ENCODE measurements at regions not wholly inside any gene's neighbourhood (a gene's known extent, or its start where the extent isn't known, plus 50 kb on each side); places are given as distances from the start of the nearest gene placed in this dataset.

DNA sequence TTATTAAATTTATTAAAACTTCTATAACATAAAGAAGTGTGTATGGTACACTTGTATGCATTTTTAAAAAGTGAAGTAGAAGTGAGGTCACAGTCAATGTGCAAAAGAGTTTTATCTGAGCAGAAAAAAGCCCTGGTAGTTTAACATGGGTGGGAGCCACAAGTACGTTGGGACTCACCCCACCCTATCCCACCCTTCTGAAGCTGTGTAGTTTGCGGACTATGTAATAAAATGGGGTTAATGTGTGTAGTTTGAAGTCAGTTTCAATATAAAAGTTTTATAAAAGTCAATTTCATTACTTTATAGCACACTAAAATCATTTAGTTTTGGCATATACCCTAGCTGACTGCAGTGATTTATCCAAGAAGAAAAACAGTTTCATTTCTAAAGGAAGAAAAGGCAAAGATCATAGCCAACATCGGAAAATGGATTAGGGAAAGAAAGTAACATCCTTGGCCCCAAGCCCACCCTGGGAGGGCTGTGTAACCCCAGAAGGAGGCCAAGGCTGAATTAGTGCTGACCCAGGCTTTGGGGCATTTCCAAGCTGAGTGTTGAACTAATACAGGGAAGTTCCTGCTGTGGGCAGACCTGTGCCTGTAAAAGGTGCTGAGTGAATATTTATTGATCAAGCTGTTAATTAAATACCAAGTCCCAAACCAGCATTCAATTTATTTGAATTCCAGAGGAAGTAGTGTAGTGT, 398.6 kb upstream of the ADAMTSL1 start:
- no peak for DNase-seq

DNA sequence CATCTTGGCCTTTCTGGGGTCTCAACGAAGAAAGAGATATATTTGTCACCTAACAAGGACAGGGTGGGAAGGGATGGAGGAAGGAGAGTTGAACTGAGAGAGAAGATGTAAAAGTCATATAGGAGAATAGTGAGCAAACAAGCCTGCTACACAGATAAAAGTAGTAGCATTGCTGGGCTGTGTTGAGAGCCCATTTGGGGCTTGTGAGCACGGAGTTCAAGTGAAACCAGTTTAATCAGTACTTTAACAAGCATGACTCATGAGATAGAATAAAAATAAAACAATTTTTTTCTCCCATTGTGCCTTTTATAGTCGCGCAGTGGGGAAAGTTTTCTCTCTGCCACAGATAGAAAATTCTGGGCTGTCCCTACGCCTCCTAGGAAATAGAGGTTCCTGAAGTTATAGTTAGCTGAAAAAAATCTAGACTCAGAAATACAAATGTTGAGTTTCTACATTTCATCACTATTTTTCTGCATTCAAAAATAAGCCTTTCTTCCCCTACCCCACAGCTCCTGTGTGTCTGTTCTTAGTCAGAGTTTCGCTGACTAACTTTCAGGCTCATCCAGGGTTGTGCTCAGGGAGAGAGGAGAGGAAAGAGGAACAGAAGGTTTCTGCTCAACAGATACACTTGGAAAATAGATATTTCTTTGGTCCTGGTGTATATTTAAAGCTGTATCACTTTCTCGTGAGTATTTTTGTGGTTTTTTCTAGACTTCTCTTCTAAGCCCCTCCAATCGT, 395.8 kb upstream of the ADAMTSL1 start:
- DNase-seq = no peak

DNA sequence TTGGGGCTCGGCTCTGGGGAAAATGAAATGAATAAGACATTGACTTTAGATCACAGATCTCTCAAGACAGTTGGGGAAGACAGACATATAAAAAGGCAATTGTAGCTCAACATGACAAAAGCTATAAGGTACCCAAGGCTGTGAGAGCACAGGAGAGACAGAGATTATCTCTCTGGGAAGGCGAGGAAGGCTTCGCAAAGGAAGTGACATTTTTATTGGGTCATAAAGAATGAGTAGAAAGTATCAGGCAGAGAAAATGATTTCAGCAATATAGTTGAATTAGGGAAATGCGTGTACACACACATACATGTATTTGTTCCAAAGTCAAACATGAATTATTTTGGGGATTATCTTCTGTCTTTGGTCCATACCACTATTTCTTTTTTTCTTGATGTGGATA, 381.8 kb upstream of the ADAMTSL1 start:
- no peak for DNase-seq

DNA sequence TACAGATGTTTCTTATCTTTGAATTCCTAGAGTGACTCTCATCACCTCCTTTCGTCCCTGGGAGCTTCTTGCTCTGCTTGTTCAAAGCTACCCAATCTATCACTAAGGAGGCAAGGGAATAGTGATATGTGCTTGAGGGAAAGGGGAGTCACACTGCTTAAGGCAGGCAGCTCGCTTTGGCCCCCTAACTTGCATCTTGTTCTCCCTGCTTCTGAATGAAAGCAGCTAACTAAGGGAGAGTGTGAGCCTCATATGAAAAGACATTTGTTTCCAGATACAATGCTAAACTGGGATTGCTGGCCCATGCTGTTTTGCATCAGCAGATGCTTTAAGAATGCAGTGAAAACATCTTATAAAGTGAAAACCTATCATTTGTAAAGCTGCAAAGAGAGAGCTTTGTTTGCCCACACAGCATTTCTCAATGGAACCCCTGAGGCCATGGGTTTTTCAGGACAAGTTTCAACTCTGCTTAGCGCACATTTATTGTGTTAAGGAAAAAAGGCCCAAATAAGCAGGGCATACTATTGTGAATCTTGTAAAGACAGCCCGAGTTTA, 367.9 kb upstream of the ADAMTSL1 start:
- no peak for DNase-seq

DNA sequence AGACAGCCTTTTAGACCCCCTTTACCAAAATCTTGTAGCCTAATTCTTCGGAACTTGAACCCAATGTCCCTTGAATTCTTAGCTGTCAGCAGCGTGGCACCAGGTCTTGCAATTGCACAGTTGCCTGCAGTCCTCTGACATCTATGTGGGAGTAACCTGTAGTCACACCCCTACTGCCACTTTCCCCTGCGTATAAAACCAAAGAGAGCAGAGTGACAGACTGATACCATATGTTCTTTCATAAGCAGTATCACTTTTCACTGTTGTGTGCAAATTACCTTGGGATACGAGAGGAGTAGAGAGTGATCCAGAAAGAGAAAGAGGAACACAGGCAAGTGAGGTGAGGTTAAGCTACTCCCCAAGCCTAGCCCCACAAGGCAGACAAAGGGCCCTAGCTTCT, 364.3 kb upstream of the ADAMTSL1 start:
- no peak for DNase-seq

DNA sequence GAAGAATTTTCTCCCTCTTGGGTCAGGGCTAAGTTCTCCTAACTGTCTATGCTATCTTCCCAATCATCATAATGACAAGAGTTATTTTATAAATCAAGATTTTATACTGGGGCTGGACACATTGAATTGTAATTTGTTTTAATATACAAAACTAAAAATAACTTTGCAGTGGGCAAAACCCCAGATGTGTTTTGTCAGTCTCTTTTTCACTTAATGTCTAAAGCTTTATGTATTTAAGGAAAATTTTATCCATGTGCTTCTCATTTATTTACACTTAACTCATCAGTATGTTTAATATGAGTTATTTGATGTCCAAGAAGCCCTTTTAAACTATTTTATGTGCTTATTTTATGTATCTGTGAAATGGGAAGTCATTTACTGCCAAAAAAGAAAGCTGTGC, 362.8 kb upstream of the ADAMTSL1 start:
- no peak for DNase-seq

DNA sequence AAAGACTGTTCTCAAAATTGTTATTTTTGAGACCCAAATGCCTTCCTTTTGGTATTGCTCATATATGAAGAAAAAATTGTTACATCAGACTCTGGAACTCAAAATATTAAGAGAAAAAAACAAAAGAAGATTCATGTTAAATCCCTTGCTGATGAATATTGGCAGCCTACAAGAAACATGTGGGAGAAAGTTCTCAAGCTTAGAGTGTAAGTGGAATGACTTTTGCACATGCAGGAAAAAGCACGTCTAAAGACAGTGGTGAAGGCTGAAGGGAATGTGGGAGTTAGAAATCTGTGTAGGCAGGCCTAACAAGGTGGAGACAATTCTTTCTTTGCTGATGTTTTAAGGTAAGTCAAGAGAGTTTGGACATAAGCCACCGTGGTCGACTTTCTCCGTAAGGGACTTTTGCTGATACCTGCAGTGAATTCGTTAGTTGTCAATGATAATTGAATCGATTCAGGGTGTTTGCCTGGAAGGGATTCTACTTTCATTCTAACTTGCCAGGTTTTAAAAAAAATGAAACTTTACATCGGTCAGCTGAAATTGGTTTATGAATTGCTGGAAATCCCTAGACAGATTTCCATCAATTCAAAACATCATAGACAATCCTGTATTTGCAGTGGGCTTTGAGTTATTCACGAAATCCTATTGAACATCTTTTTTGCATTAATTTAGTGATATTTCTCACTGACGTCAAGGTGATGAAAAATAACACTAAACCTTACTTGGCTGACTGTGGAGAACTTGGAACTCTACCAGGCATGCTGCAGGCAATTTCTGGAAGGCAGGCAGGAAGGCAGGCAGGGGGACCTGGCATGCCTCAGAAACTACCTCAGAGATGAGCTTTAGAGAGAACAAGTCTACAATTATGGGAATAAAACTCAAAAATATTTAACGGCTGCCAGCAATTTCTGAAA, 359.1 kb upstream of the ADAMTSL1 start:
- DNase-seq = no peak

DNA sequence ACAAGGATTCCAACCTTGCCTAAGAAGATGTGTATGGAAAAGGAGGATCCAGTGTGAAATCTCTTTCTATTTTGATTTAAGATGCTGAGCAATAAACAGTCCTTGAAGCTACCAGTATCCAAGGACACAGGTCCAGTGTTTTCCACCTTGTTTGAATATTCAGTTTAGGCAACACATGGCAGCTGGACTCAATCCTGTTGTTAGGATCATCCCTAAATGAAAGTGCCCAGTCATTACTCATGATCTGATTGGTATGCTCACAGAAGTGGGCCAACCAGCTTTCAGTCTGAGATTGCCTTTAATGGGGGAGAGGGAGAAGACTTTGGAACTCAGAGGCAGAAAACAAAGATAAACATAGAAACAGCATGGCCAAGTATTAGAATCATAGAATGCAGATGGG, 355.7 kb upstream of the ADAMTSL1 start:
- DNase-seq = no peak

DNA sequence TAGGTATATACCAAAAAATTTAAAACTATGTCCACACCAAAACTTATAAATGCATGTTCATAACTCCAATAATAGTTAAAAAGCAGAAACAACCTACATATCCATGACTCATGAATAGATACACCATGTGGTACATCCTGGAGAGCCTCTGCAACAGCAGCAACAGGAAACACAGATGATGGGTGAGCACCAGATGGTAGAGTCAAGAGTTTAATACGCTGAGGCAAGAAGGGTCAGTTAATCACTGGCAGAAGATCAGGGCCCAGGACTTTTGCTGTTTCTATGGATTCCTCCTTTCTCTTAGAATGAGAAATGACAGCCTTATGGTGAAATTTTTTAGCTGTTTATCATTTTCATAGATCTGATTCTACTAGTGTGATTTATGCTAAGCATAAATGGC, 351.8 kb upstream of the ADAMTSL1 start:
- no peak for DNase-seq

DNA sequence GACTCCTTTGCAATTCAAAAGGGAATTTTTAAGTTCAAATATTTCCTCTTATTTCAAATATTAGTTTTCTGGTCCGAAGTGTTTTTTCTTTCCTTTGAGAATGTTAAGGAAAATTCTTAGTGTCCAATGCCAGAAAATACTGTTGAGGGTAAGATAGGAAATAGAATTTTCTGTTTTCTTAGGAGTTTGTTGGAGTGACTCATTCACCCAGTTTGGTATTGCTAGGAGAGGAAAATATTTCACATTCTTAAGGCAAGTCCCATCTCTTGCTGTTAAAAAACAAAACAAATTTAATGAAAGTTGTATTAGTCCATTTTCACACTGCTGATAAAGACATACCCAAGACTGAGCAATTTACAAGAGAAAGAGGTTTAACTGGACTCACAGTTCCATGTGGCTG, 349.2 kb upstream of the ADAMTSL1 start:
- no peak for DNase-seq

DNA sequence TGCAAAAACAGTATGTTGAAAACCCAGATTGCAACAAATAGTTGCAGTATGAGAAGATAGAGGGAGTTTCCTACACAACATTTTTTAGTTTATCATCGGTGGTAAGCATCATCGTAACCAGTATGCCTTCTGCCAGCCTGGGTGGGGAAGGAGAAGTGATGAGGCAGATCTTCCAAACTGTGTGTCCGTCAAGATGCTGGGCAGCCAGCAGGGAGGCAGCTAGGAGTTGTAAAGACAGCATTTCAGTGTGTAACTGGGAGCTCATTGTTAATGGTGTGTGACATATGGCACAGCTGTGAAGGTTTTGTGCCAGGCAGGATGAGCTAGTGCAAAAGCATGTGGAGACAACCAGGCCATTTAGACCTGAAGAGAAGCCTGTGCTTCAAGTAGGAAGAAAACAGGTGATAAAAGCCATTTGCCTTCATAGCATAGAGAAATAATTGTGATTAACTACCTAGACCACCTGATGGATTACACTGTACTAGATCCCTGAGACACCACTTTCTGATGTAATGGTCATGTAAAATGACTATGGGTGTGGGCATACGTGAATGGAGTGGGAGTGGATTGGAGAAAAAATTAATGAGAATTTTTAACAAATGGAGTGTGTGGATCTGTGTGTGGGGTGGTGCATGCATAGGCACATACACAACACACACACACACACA, 347.0 kb upstream of the ADAMTSL1 start:
- DNase-seq = no peak

DNA sequence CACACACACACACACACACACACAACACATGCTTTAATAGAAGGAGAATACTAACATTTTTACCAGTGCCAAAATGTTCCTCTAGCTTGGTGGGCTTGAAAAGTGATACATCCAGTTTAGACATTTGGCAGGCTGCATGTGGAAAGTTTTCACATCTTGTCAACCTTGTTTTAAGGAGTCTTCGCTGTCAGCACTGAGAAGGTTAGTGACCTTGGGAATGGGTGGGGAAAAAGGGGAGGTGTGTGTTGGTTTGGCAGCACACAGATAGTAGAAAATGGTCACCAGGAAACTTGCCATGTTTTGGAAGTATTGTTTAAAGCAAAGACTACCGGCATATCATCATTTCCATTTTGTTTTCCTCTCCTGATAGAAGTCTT, 346.5 kb upstream of the ADAMTSL1 start:
- no peak for DNase-seq

DNA sequence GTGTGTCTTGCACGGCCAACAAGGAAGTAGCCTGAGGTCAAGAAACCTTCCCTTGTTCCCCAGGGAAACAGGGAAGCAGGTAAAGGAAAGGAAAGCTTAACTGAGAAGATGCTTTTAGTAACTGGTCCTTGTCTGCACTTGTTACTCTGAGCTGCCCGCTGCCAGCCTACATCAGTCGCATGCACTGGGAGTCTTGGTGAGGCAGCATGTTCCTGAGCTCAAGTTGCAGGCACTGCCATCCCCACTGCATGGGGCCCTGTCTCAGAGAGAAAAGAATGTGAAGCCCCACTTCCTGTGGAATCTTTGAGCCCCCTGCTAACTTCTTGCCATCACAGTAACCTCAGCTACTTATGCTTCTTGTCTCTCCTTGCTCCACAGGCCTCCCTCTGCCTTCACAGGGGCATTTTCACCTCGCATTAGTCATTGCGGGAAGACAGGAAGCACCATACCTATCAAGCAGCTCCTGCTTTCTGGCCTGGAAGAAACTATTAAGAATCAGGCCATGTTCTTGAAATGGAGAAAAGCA, 344.1 kb upstream of the ADAMTSL1 start:
- no peak for DNase-seq

DNA sequence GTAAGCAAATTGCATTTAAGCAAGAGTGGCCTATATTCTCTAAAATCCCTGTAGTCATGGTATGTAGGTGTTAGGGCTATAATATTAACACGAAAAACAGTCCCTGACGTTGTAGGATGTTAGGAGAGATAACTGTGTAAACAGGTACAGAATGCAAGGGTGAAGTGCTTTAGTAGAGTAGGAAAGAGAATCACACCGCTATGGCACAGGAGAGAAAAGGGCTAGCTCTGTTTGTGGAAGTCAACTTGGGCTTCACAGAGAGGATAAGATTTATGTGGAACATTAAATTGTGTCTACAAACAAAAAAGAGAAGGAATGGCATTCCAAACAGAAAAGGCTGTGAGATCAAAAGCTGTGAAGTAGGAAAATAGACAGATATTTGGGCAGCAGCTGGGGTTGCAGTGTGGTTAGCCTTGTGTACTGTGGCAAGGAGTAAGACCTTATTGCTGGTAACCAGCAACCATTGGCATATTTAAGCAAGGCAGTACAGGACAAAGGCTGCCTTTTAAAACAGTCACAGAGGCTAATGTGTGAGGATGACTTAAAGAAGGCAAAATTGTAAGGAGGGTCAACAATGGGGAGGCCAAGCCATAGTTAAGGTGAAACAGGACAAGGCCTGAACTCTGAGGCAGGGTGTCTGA, 337.5 kb upstream of the ADAMTSL1 start:
- DNase-seq = no peak

DNA sequence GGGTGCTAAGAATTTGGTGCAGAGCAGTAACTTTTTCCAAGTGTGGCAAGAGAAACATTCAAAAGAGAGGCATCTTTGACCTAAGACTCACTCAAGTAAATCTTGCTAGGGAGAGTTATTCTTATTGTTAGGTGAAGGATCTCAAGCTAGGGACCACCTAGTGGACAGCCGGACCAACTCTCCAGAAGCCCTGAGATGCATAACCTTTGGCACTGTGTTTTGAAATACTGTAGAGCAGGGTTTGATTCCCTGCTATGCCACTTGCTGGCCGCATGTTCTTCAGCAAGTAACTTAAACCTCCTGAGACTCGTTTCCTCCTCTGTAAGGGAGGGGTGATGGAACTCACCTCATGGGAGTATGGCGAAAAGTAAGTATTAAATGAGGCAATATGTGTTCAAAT, 336.1 kb upstream of the ADAMTSL1 start:
- no peak for DNase-seq

DNA sequence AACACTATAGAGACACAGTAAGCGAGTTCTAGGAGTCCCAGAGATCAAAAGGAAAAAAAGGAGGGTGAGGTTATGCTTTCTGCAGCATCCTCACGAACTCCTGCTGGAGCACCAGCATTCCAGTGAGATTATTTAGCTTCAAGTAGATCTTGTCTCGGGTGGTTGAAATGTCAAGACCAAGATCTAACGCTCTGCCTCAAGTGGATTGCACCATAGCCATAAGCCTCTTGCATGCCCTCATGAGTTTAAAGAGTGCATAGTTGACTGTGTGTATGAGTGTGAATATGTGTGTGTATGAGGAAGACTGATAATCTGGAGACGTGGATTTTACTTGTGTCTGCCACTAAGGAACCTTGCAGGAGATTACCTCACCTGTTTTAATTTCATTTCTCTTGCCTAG, 335.3 kb upstream of the ADAMTSL1 start:
- DNase-seq = no peak

DNA sequence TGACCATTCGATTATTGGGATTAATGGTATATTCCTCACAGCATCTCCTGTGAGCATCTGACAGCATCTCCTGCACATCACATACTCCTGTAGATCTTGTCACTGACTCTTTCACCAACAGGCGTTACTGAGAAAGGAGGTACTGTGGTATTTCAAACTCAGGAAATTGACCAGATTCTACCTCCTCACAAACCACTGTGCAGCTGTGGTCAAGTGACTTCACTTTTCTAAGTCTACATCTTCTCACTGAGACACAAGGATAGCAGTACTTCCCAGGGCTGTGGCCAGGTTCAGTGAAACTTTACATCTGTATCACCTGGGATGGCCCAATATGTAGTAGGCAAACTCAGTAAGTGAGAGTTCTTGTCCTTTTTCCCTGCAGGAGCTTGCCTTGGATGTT, 332.3 kb upstream of the ADAMTSL1 start:
- DNase-seq = no peak

DNA sequence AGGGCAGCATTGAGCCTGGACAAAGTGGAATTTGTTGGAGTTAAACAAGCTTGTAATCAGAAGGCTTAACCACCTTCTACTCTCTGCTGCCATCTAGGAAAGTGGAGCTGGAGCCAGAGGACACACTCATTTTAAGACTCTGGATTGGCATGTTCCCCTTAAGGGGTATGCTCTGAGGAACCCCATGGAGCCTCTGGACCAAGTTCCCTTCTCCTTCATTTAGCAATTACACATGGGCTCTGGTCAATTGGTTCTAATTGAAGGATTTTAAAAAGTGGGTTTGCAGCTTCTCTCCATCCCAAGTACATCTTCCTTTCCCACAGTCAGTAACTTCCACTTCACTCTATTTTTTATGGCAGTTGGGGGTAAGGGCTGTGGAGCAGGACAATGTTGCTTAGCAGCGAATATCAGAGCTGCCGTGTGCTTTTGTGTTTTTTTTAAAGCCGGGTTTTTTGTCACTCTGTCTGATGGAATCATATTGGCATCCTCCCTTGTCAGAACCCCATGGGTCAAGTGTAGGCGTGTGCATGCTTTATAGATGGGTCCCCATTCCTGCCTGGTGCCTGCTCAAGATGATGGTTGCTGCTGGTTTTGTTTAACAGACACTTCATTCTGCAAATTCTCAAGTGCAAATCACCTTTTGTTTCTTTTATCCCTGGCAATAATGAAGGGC, 330.7 kb upstream of the ADAMTSL1 start:
- no peak for DNase-seq

DNA sequence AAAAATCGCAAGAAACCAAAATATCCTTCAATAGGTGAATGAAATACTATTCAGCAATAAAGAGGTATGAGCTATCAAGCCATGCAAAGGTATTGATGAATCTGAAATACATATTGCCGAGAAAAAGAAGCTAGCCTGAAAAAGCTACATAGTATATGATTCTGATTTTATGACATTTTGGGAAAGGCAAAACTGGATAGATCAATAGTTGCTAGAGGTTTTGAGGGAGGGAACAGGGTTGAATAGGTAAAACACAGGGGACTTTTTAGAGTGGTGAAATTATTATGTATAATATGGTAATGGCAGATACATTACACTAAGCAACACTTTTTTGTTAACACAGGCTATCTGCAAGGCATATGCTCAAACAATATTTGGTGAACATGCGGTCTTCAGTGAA, 327.6 kb upstream of the ADAMTSL1 start:
- no peak for DNase-seq

DNA sequence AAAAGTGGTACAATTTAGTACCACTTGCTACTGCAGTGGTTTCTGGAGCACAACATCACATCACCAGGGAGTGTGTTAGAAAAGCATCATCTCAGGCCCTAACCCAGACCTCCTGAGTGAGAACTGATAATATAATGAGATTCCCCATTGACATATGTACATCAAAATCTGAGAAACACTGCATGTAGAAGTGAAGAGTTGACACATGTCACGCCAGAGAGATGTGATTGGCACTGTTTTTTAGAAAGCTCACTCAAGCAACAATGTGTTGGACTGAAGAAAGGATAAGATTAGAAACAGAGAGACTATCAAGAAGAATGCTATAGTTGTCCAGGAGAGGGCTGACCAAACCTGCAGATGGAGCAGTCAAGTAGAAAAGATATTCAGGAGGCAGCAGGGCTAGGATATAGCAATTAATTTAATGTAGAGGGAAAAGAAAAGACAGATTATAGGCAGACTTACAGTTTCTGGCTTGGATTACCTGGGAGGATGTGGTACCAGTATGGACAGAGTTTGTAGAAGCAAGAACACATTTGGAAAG, 324.4 kb upstream of the ADAMTSL1 start:
- DNase-seq = no peak

DNA sequence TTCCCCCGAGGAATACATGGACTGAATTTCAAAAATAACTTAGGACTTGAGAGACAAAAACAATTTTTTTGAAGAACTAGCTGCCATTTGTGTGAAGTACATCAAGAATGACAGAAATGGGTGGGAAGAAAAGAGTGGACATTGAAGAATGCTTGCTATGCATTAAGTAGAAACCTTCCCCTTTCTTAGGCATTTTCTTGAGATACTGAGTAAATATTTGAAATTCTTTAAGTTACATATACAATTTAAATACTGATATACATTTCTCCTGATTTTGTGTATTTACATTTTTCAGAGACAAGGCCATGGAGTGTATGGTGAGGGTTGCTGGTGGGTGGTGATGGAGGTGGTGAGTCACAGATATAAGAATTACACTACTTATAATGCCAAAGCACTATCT, 319.3 kb upstream of the ADAMTSL1 start:
- no peak for DNase-seq
